Hepatocyte (in vitro differentiated cells): ENCODE measurements at regions not wholly inside any gene's neighbourhood (a gene's known extent, or its start where the extent isn't known, plus 50 kb on each side); places are given as distances from the start of the nearest gene placed in this dataset.

Experiments used
- EZH2 ChIP-seq: fragments of 200-600 bp; sonication (generic); IDR thresholded peaks from 2 replicates; pipeline ENCODE4 v1.6.1; 2016; ENCODE audit warnings: antibody characterized with exemption, mild to moderate bottlenecking, borderline replicate concordance
- EZH2phosphoT487 ChIP-seq: fragments of 200-600 bp; sonication (generic); IDR thresholded peaks from one replicate; pipeline ENCODE4 v1.6.1; 2018; ENCODE audit warnings: antibody characterized with exemption, mild to moderate bottlenecking, low read depth, moderate library complexity; ENCODE audit not compliant: unreplicated experiment, severe bottlenecking
- TF ChIP-seq, protein P1 (sequence below): fragments of 200-600 bp; sonication (generic); IDR thresholded peaks from 2 replicates; pipeline ENCODE4 v1.5.1; 2016; ENCODE audit warnings: antibody characterized with exemption, mild to moderate bottlenecking; ENCODE audit not compliant: poor library complexity

DNA sequence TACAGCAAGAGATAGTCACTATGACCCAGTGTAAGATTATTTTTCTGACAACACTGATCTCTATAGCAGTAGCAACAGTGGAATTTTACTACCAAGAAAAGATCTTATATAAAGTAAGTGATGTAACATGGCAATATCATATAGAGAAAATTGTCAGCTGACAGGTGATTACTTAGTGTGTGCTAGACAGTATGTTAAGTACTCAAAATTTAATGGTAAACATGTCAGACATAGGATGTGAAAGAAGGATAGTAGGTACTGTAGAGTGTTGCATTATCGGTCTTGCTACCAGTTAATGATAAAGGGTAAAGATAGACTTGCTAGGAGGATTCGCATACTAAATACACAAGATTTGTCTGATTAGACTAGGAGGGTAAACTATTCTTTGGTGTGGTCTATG is 247.4 kb downstream of the CYLC2 start:
- no peak for TF ChIP-seq EZH2
- TF ChIP-seq, protein P1, sequence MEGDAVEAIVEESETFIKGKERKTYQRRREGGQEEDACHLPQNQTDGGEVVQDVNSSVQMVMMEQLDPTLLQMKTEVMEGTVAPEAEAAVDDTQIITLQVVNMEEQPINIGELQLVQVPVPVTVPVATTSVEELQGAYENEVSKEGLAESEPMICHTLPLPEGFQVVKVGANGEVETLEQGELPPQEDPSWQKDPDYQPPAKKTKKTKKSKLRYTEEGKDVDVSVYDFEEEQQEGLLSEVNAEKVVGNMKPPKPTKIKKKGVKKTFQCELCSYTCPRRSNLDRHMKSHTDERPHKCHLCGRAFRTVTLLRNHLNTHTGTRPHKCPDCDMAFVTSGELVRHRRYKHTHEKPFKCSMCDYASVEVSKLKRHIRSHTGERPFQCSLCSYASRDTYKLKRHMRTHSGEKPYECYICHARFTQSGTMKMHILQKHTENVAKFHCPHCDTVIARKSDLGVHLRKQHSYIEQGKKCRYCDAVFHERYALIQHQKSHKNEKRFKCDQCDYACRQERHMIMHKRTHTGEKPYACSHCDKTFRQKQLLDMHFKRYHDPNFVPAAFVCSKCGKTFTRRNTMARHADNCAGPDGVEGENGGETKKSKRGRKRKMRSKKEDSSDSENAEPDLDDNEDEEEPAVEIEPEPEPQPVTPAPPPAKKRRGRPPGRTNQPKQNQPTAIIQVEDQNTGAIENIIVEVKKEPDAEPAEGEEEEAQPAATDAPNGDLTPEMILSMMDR = no peak
- TF ChIP-seq EZH2phosphoT487 = no peak
